GM12872 (cell line): ENCODE measurements at regions not wholly inside any gene's neighbourhood (a gene's known extent, or its start where the extent isn't known, plus 50 kb on each side); places are given as distances from the start of the nearest gene placed in this dataset.
A peak's percentile ranks its signal among the peaks of the same experiment; 100 is the strongest.

Experiments used
- TF ChIP-seq, protein P1 (sequence below): IDR thresholded peaks from 3 replicates; pipeline ENCODE4 v1.5.1; 2011; ENCODE audit warnings: low read depth, mild to moderate bottlenecking, low read length, moderate library complexity; ENCODE audit not compliant: insufficient read depth

DNA sequence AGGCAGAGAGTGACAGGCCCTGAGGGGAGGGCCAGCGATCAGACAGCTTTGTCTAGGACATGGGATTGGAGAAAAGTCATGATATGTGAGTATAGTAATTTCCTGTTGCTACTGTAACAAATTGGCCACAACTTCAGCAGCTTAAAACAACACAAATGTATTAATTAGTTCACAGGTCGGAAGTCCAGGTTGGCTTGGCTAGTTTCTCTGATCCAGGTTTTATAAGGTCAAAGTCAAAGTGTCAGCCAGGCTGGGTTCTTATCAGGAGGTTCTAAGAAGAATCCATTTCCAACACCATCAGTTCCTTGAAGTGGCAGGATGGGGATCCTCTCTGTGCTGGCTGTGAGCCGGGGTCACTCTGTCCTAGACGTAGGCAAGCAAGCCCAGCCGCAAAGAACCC lies 76.2 kb upstream of the SEC14L1 start:
- TF ChIP-seq, protein P1, sequence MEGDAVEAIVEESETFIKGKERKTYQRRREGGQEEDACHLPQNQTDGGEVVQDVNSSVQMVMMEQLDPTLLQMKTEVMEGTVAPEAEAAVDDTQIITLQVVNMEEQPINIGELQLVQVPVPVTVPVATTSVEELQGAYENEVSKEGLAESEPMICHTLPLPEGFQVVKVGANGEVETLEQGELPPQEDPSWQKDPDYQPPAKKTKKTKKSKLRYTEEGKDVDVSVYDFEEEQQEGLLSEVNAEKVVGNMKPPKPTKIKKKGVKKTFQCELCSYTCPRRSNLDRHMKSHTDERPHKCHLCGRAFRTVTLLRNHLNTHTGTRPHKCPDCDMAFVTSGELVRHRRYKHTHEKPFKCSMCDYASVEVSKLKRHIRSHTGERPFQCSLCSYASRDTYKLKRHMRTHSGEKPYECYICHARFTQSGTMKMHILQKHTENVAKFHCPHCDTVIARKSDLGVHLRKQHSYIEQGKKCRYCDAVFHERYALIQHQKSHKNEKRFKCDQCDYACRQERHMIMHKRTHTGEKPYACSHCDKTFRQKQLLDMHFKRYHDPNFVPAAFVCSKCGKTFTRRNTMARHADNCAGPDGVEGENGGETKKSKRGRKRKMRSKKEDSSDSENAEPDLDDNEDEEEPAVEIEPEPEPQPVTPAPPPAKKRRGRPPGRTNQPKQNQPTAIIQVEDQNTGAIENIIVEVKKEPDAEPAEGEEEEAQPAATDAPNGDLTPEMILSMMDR: no peak

GRCh38 chr17:77066165-77066564 lies 74.6 kb upstream of the SEC14L1 start:
- TF ChIP-seq, protein P1: no peak

GRCh38 chr17:77066726-77067409 lies 73.9 kb upstream of the SEC14L1 start:
- TF ChIP-seq, protein P1: peak; percentile 85

DNA sequence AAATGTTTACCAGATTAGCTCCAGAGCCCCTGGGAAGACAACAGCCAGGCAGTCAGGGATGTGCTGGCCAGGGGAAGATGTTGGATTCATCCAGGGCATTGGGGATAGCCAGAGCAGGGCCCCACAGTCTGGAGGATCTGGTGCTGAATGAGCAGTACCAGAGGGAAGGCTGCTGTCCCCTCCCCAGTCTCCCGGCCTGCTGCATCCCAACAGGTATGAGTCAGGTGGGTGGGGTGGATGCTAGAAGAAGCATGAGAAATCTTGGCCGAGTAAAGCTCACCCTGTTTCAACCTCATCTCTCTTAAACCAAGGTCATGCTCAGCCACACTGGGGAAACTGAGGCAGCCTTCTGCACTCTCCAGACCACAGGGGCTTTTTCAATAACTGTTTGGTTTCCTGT lies 71.9 kb upstream of the SEC14L1 start:
- TF ChIP-seq, protein P1: no peak

- TF ChIP-seq, protein P1: no peak
Measured at GRCh38 chr17:77070888-77071279, 69.9 kb upstream of the SEC14L1 start.

- TF ChIP-seq, protein P1: no peak
Measured at GRCh38 chr17:77071925-77072490, 68.8 kb upstream of the SEC14L1 start.

DNA sequence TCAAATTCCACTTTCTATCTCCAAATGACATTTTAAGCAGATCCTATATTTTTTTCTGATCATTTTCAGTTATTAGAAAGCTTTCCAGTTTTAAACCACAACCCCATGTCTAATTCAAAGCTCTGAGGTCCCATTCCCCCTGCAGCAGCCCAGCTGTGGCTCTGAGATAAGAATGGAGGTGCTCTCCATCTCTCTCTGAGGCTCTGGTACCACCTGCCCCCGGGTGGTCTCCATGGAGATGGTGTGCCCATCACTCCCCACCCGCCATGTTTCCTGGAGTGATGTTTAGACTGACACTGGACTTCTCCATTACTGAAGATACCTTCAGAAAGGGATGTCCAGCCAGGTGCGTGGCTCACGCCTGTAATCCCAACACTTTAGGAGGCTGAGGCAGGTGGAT lies 68.1 kb upstream of the SEC14L1 start:
- TF ChIP-seq, protein P1: no peak
